DMS153 (cell line): ENCODE measurements at regions not wholly inside any gene's neighbourhood (a gene's known extent, or its start where the extent isn't known, plus 50 kb on each side); places are given as distances from the start of the nearest gene placed in this dataset.

Experiments
- DNase-seq: peaks from one replicate; lab custom pipeline; 2025; lab: John Stamatoyannopoulos, UW

GRCh38 chr6:14693301-14694192 is 552.3 kb upstream of the JARID2 start:
- no peak for DNase-seq

DNA sequence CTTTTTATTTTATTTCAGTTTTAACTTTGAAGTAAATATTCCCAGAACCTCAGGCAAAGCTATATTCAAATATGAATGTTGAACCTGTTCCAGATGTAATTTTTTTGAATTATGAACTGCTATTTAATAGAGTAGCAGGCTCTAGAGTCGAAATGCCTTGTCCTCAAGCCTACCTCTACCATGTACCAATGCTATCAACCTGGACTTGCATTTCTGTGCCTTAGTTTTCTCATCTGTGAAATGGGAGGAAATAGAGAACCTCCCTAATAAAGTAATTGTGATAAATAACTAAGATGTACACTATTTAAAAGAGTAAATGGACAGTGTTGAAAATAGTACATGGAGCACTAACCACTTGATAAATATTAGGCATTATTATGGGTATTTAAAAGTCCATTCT is 551.6 kb upstream of the JARID2 start:
- no peak for DNase-seq

GRCh38 chr6:14695579-14695978 is 550.3 kb upstream of the JARID2 start:
- no peak for DNase-seq

DNA sequence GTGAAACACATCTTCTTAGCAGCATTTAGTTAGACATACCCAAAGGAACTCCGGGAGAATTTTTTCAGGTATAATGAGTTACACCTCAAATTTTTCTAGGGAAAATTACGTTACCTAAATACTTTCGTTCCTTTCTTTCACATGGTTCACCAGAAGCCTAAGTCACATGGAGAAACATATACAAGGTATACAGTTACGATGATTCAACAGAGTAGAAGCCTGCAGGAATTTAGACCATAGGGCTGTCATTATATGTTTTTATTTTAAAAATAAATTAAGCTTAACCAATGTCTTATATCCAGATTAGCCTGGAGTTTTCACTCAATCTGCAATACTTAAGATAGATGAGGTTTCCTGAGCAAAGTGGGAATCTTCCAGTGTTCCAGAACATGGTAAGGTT is 549.5 kb upstream of the JARID2 start:
- no peak for DNase-seq

- DNase-seq = no peak
These were observed 548.4 kb upstream of the JARID2 start for GRCh38 chr6:14697427-14697826.

DNA sequence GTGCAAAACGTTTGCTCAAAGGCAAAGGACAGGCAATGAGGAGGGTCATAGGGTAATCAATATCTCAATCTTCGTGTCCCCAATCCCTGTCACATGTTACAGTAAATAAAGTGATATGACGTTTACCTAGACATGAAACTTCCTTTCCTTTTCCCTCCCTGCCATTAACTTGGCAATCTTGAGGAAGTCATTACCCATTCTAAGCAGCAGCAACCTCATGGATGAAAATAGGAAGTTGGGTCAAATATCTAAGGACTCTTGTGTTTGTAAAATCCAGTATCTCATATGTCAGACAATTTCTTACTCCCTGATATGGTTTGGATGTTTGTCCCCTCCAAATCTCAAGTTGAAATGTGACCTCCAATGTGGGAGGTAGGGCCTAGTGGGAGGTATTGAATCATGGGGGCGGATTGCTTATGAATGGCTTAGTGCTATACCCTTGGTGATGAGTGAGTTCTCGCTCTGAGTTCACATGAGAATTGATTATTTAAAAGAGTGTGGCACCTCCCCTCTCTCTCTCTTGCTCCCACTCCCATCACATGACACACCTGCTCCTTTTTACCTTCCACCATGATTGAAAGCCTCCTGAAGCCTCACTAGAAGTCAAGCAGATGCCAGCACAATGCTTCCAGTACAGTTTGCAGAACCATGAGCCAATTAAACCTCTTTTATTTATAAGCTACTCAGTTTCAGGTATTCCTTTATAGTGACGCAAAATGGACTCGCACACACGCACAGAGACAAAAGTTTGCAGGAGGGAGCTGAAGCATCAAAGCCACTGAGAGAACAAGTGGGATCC is 545.9 kb upstream of the JARID2 start:
- no peak for DNase-seq

GRCh38 chr6:14701946-14702345 is 543.9 kb upstream of the JARID2 start:
- no peak for DNase-seq

- no peak for DNase-seq
These were observed 543.2 kb upstream of the JARID2 start for GRCh38 chr6:14702678-14703077.

DNA sequence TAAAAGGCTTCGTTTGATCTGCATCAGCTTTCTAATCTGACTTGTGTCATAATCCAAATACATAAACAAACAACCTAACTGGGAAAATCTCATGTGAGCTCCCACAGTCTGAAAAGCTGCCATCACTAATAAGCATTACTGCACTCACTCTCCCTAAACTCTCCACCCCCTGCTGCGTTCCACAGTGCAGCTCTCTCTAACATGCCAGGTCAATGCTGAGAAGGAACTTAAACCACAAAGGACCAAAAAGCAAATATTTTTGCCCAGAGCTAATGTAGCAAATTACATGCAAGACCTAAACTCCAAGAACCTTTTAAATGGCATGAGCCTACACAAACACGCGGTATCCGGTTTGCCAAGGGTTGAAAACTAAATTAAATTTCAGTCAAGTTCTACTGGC is 542.3 kb upstream of the JARID2 start:
- DNase-seq = no peak

DNA sequence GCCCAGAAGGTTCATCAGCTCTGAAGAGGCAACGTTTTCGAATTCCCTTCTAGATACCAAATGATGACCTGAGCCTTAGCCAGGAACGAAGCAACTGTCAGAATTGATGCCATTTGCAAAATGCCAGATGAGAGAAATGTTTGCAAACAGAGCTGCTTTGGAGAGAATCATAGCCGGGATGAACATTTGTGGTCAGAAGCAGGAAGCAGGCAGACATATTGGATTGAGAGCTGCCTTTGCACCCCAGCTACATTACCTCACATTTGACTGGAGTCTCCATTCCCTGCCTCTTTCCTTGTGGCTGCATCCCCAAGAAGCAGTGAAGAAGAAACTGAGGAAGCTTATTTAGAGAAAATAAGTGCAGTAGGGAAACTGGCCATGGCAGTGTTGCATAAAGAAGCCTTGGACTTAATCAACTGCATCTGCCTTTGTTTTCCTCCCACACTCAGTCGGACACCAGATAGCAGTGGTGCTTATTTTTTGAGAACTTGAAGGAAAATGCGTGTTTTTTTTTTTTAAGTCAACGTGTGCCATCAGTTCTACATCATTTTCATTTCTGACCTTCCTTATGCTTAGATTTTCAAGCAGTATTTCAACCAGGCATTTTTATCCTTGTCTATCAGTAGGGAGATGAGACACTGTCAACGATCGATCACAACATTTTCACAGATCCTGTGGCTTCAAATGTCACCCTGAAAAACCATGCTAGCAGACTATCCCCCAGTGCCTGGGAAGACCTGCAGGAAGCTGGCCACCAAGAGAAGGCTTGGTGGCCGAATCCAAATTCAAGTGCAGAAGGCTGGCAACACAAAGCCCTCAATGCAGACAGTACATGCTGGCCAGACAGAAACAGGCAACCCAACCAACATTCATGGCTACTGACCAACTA is 541.2 kb upstream of the JARID2 start:
- no peak for DNase-seq

DNA sequence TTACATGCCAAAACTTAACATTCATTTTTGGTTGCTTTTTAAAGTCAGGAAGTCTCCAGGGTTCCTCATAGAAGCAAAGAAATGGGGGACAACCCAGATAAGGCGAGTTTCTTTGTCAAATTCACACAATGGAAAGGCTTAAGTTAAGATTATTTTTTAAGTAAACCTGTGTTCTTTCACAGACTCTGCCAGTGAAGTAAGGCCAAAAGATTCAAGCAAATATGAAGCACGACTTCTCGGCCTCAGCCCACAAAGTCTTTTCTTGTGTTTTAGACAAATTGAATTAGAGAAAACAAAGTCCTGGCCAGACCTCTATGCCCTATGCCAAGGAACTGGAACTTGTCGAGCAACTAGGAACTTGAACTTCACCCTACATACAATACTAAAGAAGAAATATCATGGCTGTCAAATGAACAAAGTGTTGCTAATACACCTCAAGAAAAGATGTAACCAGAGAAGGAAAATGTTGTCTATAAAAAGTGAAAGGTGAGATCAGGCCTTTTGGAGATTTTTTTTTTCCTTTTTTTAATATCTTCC is 540.0 kb upstream of the JARID2 start:
- no peak for DNase-seq

DNA sequence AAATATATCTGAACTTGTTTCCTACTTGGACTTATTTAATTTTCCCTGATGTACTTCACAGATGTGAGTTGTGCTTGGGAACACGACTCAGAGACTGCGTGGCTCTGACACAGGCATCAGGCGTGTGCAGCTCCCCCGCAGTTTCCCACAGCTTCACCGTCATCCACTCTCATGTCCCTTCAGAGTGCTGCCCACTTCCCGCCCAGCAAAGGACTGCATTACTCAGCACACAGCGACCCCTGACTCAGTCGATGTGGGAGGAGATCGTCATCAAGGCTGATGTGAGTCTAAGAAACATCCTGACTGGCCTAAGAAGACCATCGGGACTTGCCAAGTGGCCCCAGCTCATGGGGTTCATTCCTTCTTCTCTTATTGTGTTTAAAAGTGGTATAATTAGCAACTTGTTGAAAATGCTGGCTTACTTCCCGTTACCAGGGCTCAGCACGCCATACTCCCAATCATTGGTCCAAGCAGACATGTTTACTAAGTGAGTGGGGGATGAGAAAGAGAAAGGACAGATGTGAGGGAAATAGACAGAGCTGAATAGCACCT is 539.4 kb upstream of the JARID2 start:
- DNase-seq = no peak

- no peak for DNase-seq
These were observed 538.6 kb upstream of the JARID2 start for GRCh38 chr6:14707276-14707675.

- DNase-seq = no peak
These were observed 537.9 kb upstream of the JARID2 start for GRCh38 chr6:14707971-14708465.

- no peak for DNase-seq
These were observed 536.7 kb upstream of the JARID2 start for GRCh38 chr6:14709066-14709670.

GRCh38 chr6:14709900-14710299 is 536.0 kb upstream of the JARID2 start:
- DNase-seq = no peak

- DNase-seq = no peak
These were observed 535.4 kb upstream of the JARID2 start for GRCh38 chr6:14710421-14710820.

DNA sequence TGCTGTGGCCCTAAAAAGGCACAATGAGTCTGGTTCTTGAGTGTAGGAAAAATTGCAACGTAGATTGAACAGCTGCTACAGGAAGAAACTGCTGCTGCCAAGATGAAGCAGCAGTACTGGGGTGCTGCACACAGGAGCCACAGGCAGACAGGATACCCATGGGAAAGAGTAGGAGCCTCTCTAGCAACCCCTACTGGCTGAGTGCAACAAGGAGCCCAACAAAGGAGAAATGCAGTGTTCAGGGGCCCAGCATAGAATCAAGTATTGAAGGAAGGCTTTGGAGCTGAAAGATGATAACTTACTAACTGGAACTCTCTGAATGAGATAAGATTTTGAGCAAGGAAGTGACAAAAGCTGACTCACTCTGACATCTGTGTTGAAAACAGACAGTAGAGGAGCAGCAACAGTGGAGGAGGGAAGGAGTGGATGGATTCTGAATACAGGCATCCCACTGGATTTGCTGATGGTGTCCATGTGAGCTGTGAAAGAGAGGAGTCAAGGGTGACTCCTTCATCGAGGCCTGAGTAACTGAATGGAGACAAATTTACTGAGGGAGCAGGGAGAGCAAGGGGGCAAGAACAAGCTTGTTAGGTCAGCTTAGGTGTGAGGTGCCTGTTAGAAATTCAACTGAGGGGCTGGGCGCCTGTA is 534.7 kb upstream of the JARID2 start:
- DNase-seq = peak; percentile 1

DNA sequence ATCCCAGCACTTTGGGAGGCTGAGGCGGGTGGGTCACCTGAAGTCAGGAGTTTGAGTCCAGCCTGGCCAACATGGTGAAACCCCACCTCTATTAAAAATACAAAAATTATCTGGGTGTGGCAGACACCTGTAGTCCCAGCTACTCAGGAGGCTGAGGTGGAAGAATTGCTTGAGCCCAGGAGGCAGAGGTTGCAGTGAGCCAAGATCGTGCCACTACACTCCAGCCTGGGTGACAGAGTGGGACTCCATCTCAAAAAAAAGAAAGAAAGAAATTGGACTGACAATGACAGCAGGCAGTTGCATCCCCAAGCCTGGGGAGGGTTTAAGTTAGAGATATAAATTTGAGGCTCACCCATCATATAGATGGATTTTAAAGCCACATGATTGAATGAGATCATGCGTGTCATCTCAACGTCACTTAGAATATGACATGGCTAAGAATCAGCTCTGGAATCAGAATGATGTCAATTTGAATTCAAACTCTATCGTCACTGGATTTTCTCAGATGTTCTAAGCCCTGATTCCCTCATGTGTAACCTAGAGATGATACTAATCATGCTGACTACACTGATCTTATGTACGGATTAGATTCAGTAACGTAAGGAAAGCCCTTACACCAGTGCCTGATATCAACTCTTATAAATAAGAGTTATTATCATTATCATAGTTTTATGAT is 534.0 kb upstream of the JARID2 start:
- no peak for DNase-seq
